GM12873 (cell line): ENCODE measurements at regions not wholly inside any gene's neighbourhood (a gene's known extent, or its start where the extent isn't known, plus 50 kb on each side); places are given as distances from the start of the nearest gene placed in this dataset.

Experiments
- CTCF ChIP-seq: IDR thresholded peaks from 2 replicates; pipeline ENCODE4 v1.5.1; 2012; ENCODE audit warnings: low read depth, mild to moderate bottlenecking, moderate library complexity, low read length, control low read depth; ENCODE audit not compliant: insufficient read depth; ENCODE audit errors: missing control alignments

- TF ChIP-seq CTCF = no peak
Measured at GRCh38 chr11:115896084-115896483, 391.9 kb upstream of the CADM1 start.

GRCh38 chr11:115895594-115895993 lies 391.4 kb upstream of the CADM1 start:
- no peak for TF ChIP-seq CTCF

GRCh38 chr11:115894176-115894575 lies 390.0 kb upstream of the CADM1 start:
- TF ChIP-seq CTCF = no peak

- no peak for TF ChIP-seq CTCF
Measured at GRCh38 chr11:115893461-115894099, 389.4 kb upstream of the CADM1 start.

GRCh38 chr11:115892016-115892415 lies 387.8 kb upstream of the CADM1 start:
- no peak for TF ChIP-seq CTCF

GRCh38 chr11:115891581-115891980 lies 387.4 kb upstream of the CADM1 start:
- no peak for TF ChIP-seq CTCF

- no peak for TF ChIP-seq CTCF
Measured at GRCh38 chr11:115890500-115890899, 386.3 kb upstream of the CADM1 start.

GRCh38 chr11:115889712-115890111 lies 385.5 kb upstream of the CADM1 start:
- TF ChIP-seq CTCF = no peak
